HEK293 (cell line): ENCODE measurements at regions not wholly inside any gene's neighbourhood (a gene's known extent, or its start where the extent isn't known, plus 50 kb on each side); places are given as distances from the start of the nearest gene placed in this dataset.

Experiments
- CTCF ChIA-PET: fragments of 350-600 bp; formaldehyde crosslinking; extraction: SDS; loops from one replicate; lab custom pipeline; 2021; ENCODE audit warnings: antibody characterized with exemption; lab: Yijun Ruan, JAX
- POLR2A ChIA-PET: fragments of 300-600 bp; formaldehyde crosslinking; extraction: SDS; loops from one replicate; lab custom pipeline; 2020; ENCODE audit warnings: antibody characterized with exemption, inconsistent platforms; lab: Yijun Ruan, JAX
- H3K27ac ChIP-seq: fragments of 200-500 bp; sonication (Bioruptor generic); 2 replicates; pipeline ENCODE4 v1.5.1; 2014; ENCODE audit warnings: low read depth, low read length, control low read depth, inconsistent platforms; ENCODE audit errors: extremely low read depth
- H3K36me3 ChIP-seq, 2 experiments: fragments of 200-500 bp in 1 of 2; sonication (Bioruptor generic) in 1 of 2; 1 replicate in 1 of 2; 2 replicates in 1 of 2; pipeline ENCODE4 v1.5.1; 2014 to 2017; ENCODE audit warnings: inconsistent platforms in 2 of 2, low read length in 2 of 2; ENCODE audit not compliant: control insufficient read depth in 2 of 2, insufficient read depth in 1 of 2
- H3K4me1 ChIP-seq: fragments of 200-500 bp; sonication (Bioruptor generic); 2 replicates; pipeline ENCODE4 v1.5.1; 2014; ENCODE audit warnings: mild to moderate bottlenecking, low read length, inconsistent platforms; ENCODE audit not compliant: control insufficient read depth, insufficient read depth
- H3K4me3 ChIP-seq: 2 replicates; pipeline ENCODE4 v1.5.1; 2011; ENCODE audit warnings: low read depth, mild to moderate bottlenecking, control low read depth, low read length, moderate library complexity
- H3K9me3 ChIP-seq: fragments of 200-500 bp; sonication (Bioruptor generic); 2 replicates; pipeline ENCODE4 v1.5.1; 2014; ENCODE audit warnings: low read depth, low read length, inconsistent platforms; ENCODE audit not compliant: control insufficient read depth, insufficient read depth
- EGR2 ChIP-seq: fragments of 450-650 bp; formaldehyde crosslinking; IDR thresholded peaks from 2 replicates; pipeline ENCODE4 v1.5.1; 2016; ENCODE audit warnings: low read depth, missing biosample characterization, missing genetic modification characterization
- GLIS2 ChIP-seq: fragments of 450-650 bp; formaldehyde crosslinking; IDR thresholded peaks from 2 replicates; pipeline ENCODE4 v1.5.1; 2016; ENCODE audit warnings: missing biosample characterization, missing genetic modification characterization
- KLF10 ChIP-seq: fragments of 450-650 bp; IDR thresholded peaks from 2 replicates; pipeline ENCODE4 v1.5.1; 2018; ENCODE audit warnings: missing biosample characterization, mild to moderate bottlenecking, missing genetic modification characterization
- MEIS1 ChIP-seq: sonication (generic); formaldehyde crosslinking; IDR thresholded peaks from 2 replicates; pipeline ENCODE4 v1.8.1; 2022; ENCODE audit warnings: missing genetic modification reagents, mild to moderate bottlenecking, borderline replicate concordance
- MYNN ChIP-seq: fragments of 450-650 bp; formaldehyde crosslinking; IDR thresholded peaks from 2 replicates; pipeline ENCODE4 v1.5.1; 2016; ENCODE audit warnings: missing biosample characterization, missing genetic modification characterization, borderline replicate concordance
- REPIN1 ChIP-seq: fragments of 450-650 bp; formaldehyde crosslinking; IDR thresholded peaks from 2 replicates; pipeline ENCODE4 v1.5.1; 2017; ENCODE audit warnings: missing biosample characterization, missing genetic modification characterization, low read depth
- SETDB1 ChIP-seq: IDR thresholded peaks from one replicate; pipeline ENCODE4 v1.6.1; 2017; ENCODE audit warnings: mild to moderate bottlenecking, low read length, moderate library complexity, mixed read lengths; ENCODE audit not compliant: insufficient read length
- ZFHX2 ChIP-seq: fragments of 450-650 bp; formaldehyde crosslinking; conservative IDR thresholded peaks from 2 replicates; pipeline ENCODE4 v1.5.1; 2016; ENCODE audit warnings: missing biosample characterization, missing genetic modification characterization
- ZFP3 ChIP-seq: fragments of 450-650 bp; formaldehyde crosslinking; IDR thresholded peaks from 2 replicates; pipeline ENCODE4 v1.5.1; 2016; ENCODE audit warnings: low read depth, missing biosample characterization, missing genetic modification characterization
- ZNF114 ChIP-seq: fragments of 450-650 bp; formaldehyde crosslinking; IDR thresholded peaks from 2 replicates; pipeline ENCODE4 v1.5.0; 2017; ENCODE audit warnings: missing biosample characterization, missing genetic modification characterization
- ZNF157 ChIP-seq: fragments of 450-650 bp; formaldehyde crosslinking; IDR thresholded peaks from 2 replicates; pipeline ENCODE4 v1.5.1; 2016; ENCODE audit warnings: missing biosample characterization, missing genetic modification characterization
- ZNF23 ChIP-seq: fragments of 450-650 bp; formaldehyde crosslinking; IDR thresholded peaks from 2 replicates; pipeline ENCODE4 v1.5.1; 2016; ENCODE audit warnings: missing biosample characterization, missing genetic modification characterization, borderline replicate concordance
- ZNF24 ChIP-seq: fragments of 450-650 bp; formaldehyde crosslinking; IDR thresholded peaks from 2 replicates; pipeline ENCODE4 v1.5.1; 2016; ENCODE audit warnings: missing biosample characterization, missing genetic modification characterization
- ZNF248 ChIP-seq: fragments of 450-650 bp; formaldehyde crosslinking; IDR thresholded peaks from 2 replicates; pipeline ENCODE4 v1.5.1; 2017; ENCODE audit warnings: missing biosample characterization, missing genetic modification characterization
- ZNF324 ChIP-seq: fragments of 450-650 bp; formaldehyde crosslinking; IDR thresholded peaks from 2 replicates; pipeline ENCODE4 v1.5.1; 2016; ENCODE audit warnings: missing biosample characterization, missing genetic modification characterization
- ZNF48 ChIP-seq: fragments of 450-650 bp; formaldehyde crosslinking; IDR thresholded peaks from 2 replicates; pipeline ENCODE4 v1.5.1; 2016; ENCODE audit warnings: missing biosample characterization, missing genetic modification characterization
- ZNF549 ChIP-seq: fragments of 450-650 bp; IDR thresholded peaks from 2 replicates; pipeline ENCODE4 v1.5.1; 2018; ENCODE audit warnings: missing biosample characterization, missing genetic modification characterization, mild to moderate bottlenecking, inconsistent platforms, moderate library complexity
- ZNF571 ChIP-seq: fragments of 450-650 bp; formaldehyde crosslinking; IDR thresholded peaks from 2 replicates; pipeline ENCODE4 v1.5.0; 2017; ENCODE audit warnings: missing biosample characterization, missing genetic modification characterization
- ZNF670 ChIP-seq: fragments of 450-650 bp; formaldehyde crosslinking; IDR thresholded peaks from 2 replicates; pipeline ENCODE4 v1.5.1; 2016; ENCODE audit warnings: missing biosample characterization, missing genetic modification characterization, low read depth
- ZNF777 ChIP-seq: fragments of 450-650 bp; formaldehyde crosslinking; IDR thresholded peaks from 2 replicates; pipeline ENCODE4 v1.5.1; 2017; ENCODE audit warnings: missing biosample characterization, missing genetic modification characterization, borderline replicate concordance
- ZNF837 ChIP-seq: fragments of 450-650 bp; formaldehyde crosslinking; IDR thresholded peaks from 2 replicates; pipeline ENCODE4 v1.5.1; 2016; ENCODE audit warnings: missing biosample characterization, missing genetic modification characterization
- ZNF843 ChIP-seq: fragments of 450-650 bp; formaldehyde crosslinking; IDR thresholded peaks from 2 replicates; pipeline ENCODE4 v1.5.1; 2016; ENCODE audit warnings: missing biosample characterization, missing genetic modification characterization
- TF ChIP-seq, protein P1 (sequence below): fragments of 450-650 bp; formaldehyde crosslinking; IDR thresholded peaks from 2 replicates; pipeline ENCODE4 v1.5.1; 2016; ENCODE audit warnings: missing biosample characterization, missing genetic modification characterization
- TF ChIP-seq, protein P2 (sequence below): fragments of 450-650 bp; IDR thresholded peaks from 2 replicates; pipeline ENCODE4 v1.5.1; 2018; ENCODE audit warnings: missing biosample characterization, missing genetic modification characterization
- TF ChIP-seq, protein P3 (sequence below): fragments of 450-650 bp; formaldehyde crosslinking; conservative IDR thresholded peaks from 2 replicates; pipeline ENCODE4 v1.5.1; 2016; ENCODE audit warnings: low read depth, missing biosample characterization, missing genetic modification characterization
- TF ChIP-seq, protein P4 (sequence below): fragments of 450-650 bp; formaldehyde crosslinking; IDR thresholded peaks from 2 replicates; pipeline ENCODE4 v1.5.1; 2016; ENCODE audit warnings: missing biosample characterization, missing genetic modification characterization
- TF ChIP-seq, protein P5 (sequence below): fragments of 450-650 bp; formaldehyde crosslinking; IDR thresholded peaks from 2 replicates; pipeline ENCODE4 v1.5.1; 2016; ENCODE audit warnings: missing biosample characterization, missing genetic modification characterization

DNA sequence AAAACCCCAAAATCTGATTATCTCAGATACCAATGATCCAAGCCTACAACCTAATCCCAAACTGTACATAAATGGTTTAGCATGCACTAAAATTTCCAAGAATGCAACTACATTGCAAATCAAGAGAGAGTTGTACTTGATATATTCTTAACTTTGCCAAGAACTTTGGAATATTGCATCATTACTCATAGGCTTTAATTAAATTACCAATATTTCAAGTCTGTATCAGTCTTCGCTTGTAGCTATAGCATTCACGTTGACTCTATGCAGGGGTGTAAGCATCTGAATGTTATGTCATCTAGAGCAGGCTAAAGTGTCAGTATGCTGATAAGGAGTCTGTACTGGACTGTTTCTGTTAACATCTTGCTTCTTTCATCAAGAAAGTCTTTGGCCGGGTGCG, 56.3 kb downstream of the FOXI3 start:
- ChIA-PET CTCF (no interaction called here), POLR2A (no interaction called here)
- Histone ChIP-seq H3K9me3 (no peaks in the 10 kb centered on the region), H3K36me3 (no peaks in the 10 kb centered on the region), H3K27ac (no peak overlapping the region), H3K4me3 (no peak overlapping the region), H3K4me1 (no peaks in the 10 kb centered on the region)
- no peak for TF ChIP-seq ZFHX2 (tag by site-specific recombination)
- TF ChIP-seq ZNF23 (tag by site-specific recombination), result no peak
- TF ChIP-seq, protein P1, sequence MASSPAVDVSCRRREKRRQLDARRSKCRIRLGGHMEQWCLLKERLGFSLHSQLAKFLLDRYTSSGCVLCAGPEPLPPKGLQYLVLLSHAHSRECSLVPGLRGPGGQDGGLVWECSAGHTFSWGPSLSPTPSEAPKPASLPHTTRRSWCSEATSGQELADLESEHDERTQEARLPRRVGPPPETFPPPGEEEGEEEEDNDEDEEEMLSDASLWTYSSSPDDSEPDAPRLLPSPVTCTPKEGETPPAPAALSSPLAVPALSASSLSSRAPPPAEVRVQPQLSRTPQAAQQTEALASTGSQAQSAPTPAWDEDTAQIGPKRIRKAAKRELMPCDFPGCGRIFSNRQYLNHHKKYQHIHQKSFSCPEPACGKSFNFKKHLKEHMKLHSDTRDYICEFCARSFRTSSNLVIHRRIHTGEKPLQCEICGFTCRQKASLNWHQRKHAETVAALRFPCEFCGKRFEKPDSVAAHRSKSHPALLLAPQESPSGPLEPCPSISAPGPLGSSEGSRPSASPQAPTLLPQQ (tag by site-specific recombination), result no peak
- no peak for TF ChIP-seq GLIS2 (tag by site-specific recombination)
- no peak for TF ChIP-seq ZFP3 (tag by site-specific recombination)
- no peak for TF ChIP-seq EGR2 (tag by site-specific recombination)
- TF ChIP-seq ZNF670, result no peak
- TF ChIP-seq ZNF248 (tag by site-specific recombination), result no peak
- TF ChIP-seq KLF10, result no peak
- TF ChIP-seq ZNF777, result no peak
- TF ChIP-seq ZNF24 (tag by site-specific recombination), result no peak
- TF ChIP-seq, protein P2, sequence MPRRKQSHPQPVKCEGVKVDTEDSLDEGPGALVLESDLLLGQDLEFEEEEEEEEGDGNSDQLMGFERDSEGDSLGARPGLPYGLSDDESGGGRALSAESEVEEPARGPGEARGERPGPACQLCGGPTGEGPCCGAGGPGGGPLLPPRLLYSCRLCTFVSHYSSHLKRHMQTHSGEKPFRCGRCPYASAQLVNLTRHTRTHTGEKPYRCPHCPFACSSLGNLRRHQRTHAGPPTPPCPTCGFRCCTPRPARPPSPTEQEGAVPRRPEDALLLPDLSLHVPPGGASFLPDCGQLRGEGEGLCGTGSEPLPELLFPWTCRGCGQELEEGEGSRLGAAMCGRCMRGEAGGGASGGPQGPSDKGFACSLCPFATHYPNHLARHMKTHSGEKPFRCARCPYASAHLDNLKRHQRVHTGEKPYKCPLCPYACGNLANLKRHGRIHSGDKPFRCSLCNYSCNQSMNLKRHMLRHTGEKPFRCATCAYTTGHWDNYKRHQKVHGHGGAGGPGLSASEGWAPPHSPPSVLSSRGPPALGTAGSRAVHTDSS, result no peak
- TF ChIP-seq SETDB1, result no peak
- TF ChIP-seq ZNF114, result no peak

DNA sequence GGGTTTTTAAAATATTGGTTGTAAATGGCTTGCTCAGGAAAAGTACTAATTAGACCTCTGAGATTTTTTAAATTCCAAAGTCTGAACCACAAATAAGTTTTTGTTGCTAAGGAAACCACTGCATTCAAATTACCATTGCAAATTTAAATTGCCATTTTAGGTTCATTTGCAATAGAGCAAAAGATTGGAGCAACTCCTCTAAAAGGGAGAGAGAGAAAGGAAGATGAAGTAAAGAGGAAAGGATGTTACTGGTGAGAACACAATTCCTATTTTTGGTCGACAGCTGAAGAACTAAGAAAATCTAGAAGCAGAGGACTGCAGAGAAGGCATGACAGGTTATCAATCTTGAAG, 74.9 kb downstream of the FOXI3 start:
- CTCF ChIA-PET, result interaction anchor here (1.2 to 2.1 kb wide), 2 partner anchors 26 to 77 kb away, joined by 3 to 4 read pairs; no protein-coding TSS in a partner anchor
- Histone ChIP-seq H3K9me3 (no peaks in the 10 kb centered on the region), H3K4me1 (no peaks in the 10 kb centered on the region), H3K36me3 (no peaks in the 10 kb centered on the region), H3K27ac (no peak overlapping the region), H3K4me3 (no peak overlapping the region)
- POLR2A ChIA-PET, result no interaction called here
- TF ChIP-seq ZNF549 (no peak), ZNF48 (tag by site-specific recombination) (no peak), ZNF843 (tag by site-specific recombination) (no peak), ZNF324 (tag by site-specific recombination) (no peak), MEIS1 (CRISPR knock-in tag) (no peak), ZNF571 (no peak), REPIN1 (tag by site-specific recombination) (no peak), ZNF157 (tag by site-specific recombination) (no peak), MYNN (tag by site-specific recombination) (no peak), ZNF837 (tag by site-specific recombination) (no peak)
- TF ChIP-seq, protein P3, sequence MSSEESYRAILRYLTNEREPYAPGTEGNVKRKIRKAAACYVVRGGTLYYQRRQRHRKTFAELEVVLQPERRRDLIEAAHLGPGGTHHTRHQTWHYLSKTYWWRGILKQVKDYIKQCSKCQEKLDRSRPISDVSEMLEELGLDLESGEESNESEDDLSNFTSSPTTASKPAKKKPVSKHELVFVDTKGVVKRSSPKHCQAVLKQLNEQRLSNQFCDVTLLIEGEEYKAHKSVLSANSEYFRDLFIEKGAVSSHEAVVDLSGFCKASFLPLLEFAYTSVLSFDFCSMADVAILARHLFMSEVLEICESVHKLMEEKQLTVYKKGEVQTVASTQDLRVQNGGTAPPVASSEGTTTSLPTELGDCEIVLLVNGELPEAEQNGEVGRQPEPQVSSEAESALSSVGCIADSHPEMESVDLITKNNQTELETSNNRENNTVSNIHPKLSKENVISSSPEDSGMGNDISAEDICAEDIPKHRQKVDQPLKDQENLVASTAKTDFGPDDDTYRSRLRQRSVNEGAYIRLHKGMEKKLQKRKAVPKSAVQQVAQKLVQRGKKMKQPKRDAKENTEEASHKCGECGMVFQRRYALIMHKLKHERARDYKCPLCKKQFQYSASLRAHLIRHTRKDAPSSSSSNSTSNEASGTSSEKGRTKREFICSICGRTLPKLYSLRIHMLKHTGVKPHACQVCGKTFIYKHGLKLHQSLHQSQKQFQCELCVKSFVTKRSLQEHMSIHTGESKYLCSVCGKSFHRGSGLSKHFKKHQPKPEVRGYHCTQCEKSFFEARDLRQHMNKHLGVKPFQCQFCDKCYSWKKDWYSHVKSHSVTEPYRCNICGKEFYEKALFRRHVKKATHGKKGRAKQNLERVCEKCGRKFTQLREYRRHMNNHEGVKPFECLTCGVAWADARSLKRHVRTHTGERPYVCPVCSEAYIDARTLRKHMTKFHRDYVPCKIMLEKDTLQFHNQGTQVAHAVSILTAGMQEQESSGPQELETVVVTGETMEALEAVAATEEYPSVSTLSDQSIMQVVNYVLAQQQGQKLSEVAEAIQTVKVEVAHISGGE (tag by site-specific recombination), result no peak
- TF ChIP-seq, protein P4, sequence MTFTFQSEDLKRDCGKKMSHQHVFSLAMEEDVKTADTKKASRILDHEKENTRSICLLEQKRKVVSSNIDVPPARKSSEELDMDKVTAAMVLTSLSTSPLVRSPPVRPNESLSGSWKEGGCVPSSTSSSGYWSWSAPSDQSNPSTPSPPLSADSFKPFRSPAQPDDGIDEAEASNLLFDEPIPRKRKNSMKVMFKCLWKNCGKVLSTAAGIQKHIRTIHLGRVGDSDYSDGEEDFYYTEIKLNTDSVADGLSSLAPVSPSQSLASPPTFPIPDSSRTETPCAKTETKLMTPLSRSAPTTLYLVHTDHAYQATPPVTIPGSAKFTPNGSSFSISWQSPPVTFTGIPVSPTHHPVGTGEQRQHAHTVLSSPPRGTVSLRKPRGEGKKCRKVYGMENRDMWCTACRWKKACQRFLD (tag by site-specific recombination), result no peak
- TF ChIP-seq, protein P5, sequence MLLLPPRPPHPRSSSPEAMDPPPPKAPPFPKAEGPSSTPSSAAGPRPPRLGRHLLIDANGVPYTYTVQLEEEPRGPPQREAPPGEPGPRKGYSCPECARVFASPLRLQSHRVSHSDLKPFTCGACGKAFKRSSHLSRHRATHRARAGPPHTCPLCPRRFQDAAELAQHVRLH (tag by site-specific recombination), result no peak
- TF ChIP-seq, protein P1 (tag by site-specific recombination), result no peak
